MM.1S (cell line): ENCODE measurements at regions not wholly inside any gene's neighbourhood (a gene's known extent, or its start where the extent isn't known, plus 50 kb on each side); places are given as distances from the start of the nearest gene placed in this dataset.

Experiments used
- DNase-seq: peaks from one replicate; pipeline ENCODE4 v3.0.0-alpha.2; 2015
- H2AFZ ChIP-seq: fragments of 300-600 bp; sonication (generic); 2 replicates; pipeline ENCODE4 v1.6.0; 2016; ENCODE audit warnings: antibody characterized with exemption, low read length
- H3F3A ChIP-seq: fragments of 300-600 bp; sonication (generic); 2 replicates; pipeline ENCODE4 v1.6.1; 2016; ENCODE audit warnings: mild to moderate bottlenecking, antibody characterized with exemption, low read length, moderate library complexity, mixed read lengths; ENCODE audit not compliant: insufficient read depth
- H3K27ac ChIP-seq: fragments of 300-600 bp; sonication (generic); 2 replicates; pipeline ENCODE4 v1.5.1; 2016; ENCODE audit warnings: mild to moderate bottlenecking, low read length
- H3K27me3 ChIP-seq: fragments of 300-600 bp; sonication (generic); replicated peaks from 2 replicates; pipeline ENCODE4 v1.6.0; 2016; ENCODE audit warnings: low read length; ENCODE audit not compliant: insufficient read depth
- H3K36me3 ChIP-seq: fragments of 300-600 bp; sonication (generic); replicated peaks from 2 replicates; pipeline ENCODE4 v1.6.1; 2016; ENCODE audit warnings: mild to moderate bottlenecking, low read length, mixed read lengths; ENCODE audit not compliant: insufficient read depth
- H3K4me1 ChIP-seq: fragments of 300-600 bp; sonication (generic); 2 replicates; pipeline ENCODE4 v1.6.1; 2016; ENCODE audit warnings: low read length, mixed read lengths
- H3K4me2 ChIP-seq: fragments of 300-600 bp; sonication (generic); 2 replicates; pipeline ENCODE4 v1.6.0; 2016; ENCODE audit warnings: low read depth, low read length
- H3K4me3 ChIP-seq: fragments of 300-600 bp; sonication (generic); 2 replicates; pipeline ENCODE4 v1.5.1; 2016; ENCODE audit warnings: low read length, mixed read lengths
- H3K79me2 ChIP-seq: fragments of 300-600 bp; sonication (generic); 2 replicates; pipeline ENCODE4 v1.6.1; 2016; ENCODE audit warnings: mixed run types, low read length, mixed read lengths
- H3K9ac ChIP-seq: fragments of 300-600 bp; sonication (generic); 2 replicates; pipeline ENCODE4 v1.6.1; 2016; ENCODE audit warnings: low read length, mixed read lengths
- H3K9me2 ChIP-seq: fragments of 300-600 bp; sonication (generic); replicated peaks from 2 replicates; pipeline ENCODE4 v1.6.1; 2016; ENCODE audit warnings: mild to moderate bottlenecking, low read length, mixed read lengths; ENCODE audit not compliant: insufficient read depth
- H3K9me3 ChIP-seq: fragments of 300-600 bp; sonication (generic); replicated peaks from 2 replicates; pipeline ENCODE4 v1.6.1; 2016; ENCODE audit warnings: mild to moderate bottlenecking, low read length, mixed read lengths; ENCODE audit not compliant: insufficient read depth
- H4K20me1 ChIP-seq: fragments of 300-600 bp; sonication (generic); 2 replicates; pipeline ENCODE4 v1.6.1; 2016; ENCODE audit warnings: mild to moderate bottlenecking, low read length, moderate library complexity, mixed read lengths; ENCODE audit not compliant: insufficient read depth
- EZH2 ChIP-seq: fragments of 300-600 bp; sonication (generic); optimal IDR thresholded peaks from 2 replicates; pipeline ENCODE3; 2017; ENCODE audit warnings: low read depth, mild to moderate bottlenecking, antibody characterized with exemption, low read length, mixed read lengths
- EZH2phosphoT487 ChIP-seq: fragments of 300-600 bp; sonication (generic); IDR thresholded peaks from 2 replicates; pipeline ENCODE4 v1.6.1; 2018; ENCODE audit warnings: antibody characterized with exemption, low read length
- TF ChIP-seq, protein P1 (sequence below): fragments of 300-600 bp; sonication (generic); IDR thresholded peaks from 2 replicates; pipeline ENCODE4 v1.5.1; 2016; ENCODE audit warnings: antibody characterized with exemption, low read length, mixed read lengths

DNA sequence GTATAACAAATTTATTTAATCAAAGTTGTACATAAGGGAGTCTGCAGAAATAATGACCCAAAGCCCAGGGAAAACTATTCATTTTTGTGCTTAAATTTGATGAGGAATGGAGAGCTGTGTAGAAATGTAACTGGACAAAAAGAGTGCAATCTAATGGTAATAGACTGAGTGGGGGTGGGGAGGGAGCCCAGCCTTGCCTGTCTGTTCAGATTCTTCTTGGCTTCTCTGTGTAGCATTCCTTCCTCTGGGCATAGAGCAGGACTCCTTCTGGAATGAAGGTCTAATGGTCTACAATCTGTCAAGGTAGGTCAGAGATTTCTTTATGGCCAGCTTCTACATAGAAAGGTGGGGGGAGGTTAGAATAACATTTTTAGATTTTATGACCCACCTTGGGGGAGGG is 126.1 kb downstream of the SYT10 start:
- H3K36me3 ChIP-seq = no peaks in the 10 kb centered on the region
- no peaks in the 10 kb centered on the region for H3K9me2 ChIP-seq
- H2AFZ ChIP-seq = no peak overlapping the region
- no peak overlapping the region for H3K9ac ChIP-seq
- no peak overlapping the region for H3K4me3 ChIP-seq
- no peaks in the 10 kb centered on the region for H3K79me2 ChIP-seq
- H3K9me3 ChIP-seq = no peaks in the 10 kb centered on the region
- no peaks in the 10 kb centered on the region for H3F3A ChIP-seq
- no peak overlapping the region for H3K27ac ChIP-seq
- H3K4me2 ChIP-seq = no peak overlapping the region
- H3K4me1 ChIP-seq = no peaks in the 10 kb centered on the region
- DNase-seq = no peak
- H4K20me1 ChIP-seq = no peaks in the 10 kb centered on the region
- H3K27me3 ChIP-seq = no peaks in the 10 kb centered on the region
- no peak for TF ChIP-seq EZH2
- TF ChIP-seq, protein P1, sequence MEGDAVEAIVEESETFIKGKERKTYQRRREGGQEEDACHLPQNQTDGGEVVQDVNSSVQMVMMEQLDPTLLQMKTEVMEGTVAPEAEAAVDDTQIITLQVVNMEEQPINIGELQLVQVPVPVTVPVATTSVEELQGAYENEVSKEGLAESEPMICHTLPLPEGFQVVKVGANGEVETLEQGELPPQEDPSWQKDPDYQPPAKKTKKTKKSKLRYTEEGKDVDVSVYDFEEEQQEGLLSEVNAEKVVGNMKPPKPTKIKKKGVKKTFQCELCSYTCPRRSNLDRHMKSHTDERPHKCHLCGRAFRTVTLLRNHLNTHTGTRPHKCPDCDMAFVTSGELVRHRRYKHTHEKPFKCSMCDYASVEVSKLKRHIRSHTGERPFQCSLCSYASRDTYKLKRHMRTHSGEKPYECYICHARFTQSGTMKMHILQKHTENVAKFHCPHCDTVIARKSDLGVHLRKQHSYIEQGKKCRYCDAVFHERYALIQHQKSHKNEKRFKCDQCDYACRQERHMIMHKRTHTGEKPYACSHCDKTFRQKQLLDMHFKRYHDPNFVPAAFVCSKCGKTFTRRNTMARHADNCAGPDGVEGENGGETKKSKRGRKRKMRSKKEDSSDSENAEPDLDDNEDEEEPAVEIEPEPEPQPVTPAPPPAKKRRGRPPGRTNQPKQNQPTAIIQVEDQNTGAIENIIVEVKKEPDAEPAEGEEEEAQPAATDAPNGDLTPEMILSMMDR = no peak
- no peak for TF ChIP-seq EZH2phosphoT487

DNA sequence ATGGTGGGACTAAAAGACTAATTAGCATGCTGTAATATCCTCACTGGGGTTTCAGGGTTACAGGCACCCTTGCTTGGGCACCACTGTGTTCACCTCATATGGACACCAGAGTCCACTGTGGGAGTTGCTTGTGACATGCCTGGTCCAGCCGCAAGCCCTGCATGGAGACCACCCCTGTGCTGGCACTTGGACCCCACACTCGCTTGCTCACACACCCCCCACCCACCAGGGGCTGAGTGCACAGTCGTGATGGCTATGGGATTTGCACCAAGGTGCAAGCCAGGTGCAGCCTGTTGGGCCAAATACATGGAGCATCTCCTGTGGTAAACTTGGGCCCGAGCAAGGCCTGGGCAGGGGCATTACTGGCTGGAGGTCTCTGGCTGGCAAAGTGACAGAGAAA is 129.1 kb downstream of the SYT10 start:
- Histone ChIP-seq H2AFZ (no peak overlapping the region), H3K4me2 (no peak overlapping the region), H3K9me2 (no peaks in the 10 kb centered on the region), H3K79me2 (no peaks in the 10 kb centered on the region), H3K9me3 (no peaks in the 10 kb centered on the region), H4K20me1 (no peaks in the 10 kb centered on the region), H3K27me3 (no peaks in the 10 kb centered on the region), H3K27ac (no peak overlapping the region), H3F3A (no peaks in the 10 kb centered on the region), H3K36me3 (no peaks in the 10 kb centered on the region), H3K4me1 (no peaks in the 10 kb centered on the region; the same call in 1 of the 2 replicates), H3K4me3 (no peak overlapping the region), H3K9ac (no peak overlapping the region)
- TF ChIP-seq EZH2phosphoT487 (no peak), EZH2 (no peak)
- TF ChIP-seq, protein P1 = no peak
- DNase-seq = no peak

DNA sequence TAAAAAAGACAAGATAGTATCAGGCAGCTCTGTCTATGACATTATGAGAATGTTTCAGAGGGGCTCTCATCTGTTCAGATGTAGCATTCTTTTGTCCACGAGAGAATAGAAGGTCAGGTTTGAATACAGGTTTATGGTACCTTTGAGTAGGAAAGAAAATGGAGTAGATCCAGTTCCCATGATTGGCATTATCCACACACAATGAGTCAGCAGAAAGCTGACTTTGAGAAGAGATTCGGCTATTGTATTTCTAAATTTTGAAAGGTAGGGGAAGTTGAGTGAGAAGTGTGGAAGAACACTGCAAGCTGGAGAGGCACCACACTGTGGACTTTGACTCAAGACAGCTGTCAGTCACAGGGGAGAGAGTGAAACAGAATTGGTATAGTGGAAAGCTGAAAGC is 135.4 kb downstream of the SYT10 start:
- no peaks in the 10 kb centered on the region for H3K79me2 ChIP-seq
- H3K27ac ChIP-seq = no peak overlapping the region
- no peaks in the 10 kb centered on the region; the same call in 1 of the 2 replicates for H3K4me1 ChIP-seq
- H3K36me3 ChIP-seq = no peaks in the 10 kb centered on the region
- H4K20me1 ChIP-seq = no peaks in the 10 kb centered on the region
- H3K4me3 ChIP-seq = no peak overlapping the region
- no peak overlapping the region for H2AFZ ChIP-seq
- H3K9ac ChIP-seq = no peak overlapping the region
- TF ChIP-seq, protein P1 = no peak
- no peak for TF ChIP-seq EZH2
- no peak for TF ChIP-seq EZH2phosphoT487
- H3F3A ChIP-seq = no peaks in the 10 kb centered on the region
- H3K27me3 ChIP-seq = no peaks in the 10 kb centered on the region
- DNase-seq = no peak
- H3K9me3 ChIP-seq = no peaks in the 10 kb centered on the region
- no peaks in the 10 kb centered on the region for H3K9me2 ChIP-seq
- no peak overlapping the region for H3K4me2 ChIP-seq
